Nucleus accumbens (tissue), 56 donors: ENCODE measurements at regions not wholly inside any gene's neighbourhood (a gene's known extent, or its start where the extent isn't known, plus 50 kb on each side); places are given as distances from the start of the nearest gene placed in this dataset.

Experiments
- DNase-seq, 56 donors: peaks; one replicate each; lab custom pipeline; 2025; lab: John Stamatoyannopoulos, UW

GRCh38 chr5:163619273-163619934, 114.0 kb downstream of the MAT2B start:
- DNase-seq: no peak

GRCh38 chr5:163619951-163620350, 114.5 kb downstream of the MAT2B start:
- no peak for DNase-seq

DNA sequence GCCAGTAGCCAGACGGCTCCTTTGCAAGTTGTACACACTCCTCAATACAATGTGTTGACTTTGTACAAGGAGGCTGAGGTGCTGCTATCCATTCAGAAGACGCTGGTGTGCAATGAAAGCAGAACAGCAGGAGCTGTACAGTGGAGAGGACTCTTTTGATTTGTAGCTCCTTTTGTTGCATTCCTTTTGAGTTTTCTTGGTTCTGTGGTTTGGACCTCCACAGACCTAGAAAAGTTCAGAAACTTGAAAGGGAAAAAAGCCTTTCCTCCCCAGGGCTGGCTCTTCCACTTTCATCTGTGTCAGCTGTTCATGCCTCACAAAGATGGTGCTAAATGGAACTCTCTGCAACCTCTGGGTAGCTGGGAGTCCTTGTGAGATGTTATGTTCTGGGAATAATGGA, 117.4 kb downstream of the MAT2B start:
- no peak for DNase-seq

- no peak for DNase-seq
These were observed 118.1 kb downstream of the MAT2B start for GRCh38 chr5:163623524-163623923.

DNA sequence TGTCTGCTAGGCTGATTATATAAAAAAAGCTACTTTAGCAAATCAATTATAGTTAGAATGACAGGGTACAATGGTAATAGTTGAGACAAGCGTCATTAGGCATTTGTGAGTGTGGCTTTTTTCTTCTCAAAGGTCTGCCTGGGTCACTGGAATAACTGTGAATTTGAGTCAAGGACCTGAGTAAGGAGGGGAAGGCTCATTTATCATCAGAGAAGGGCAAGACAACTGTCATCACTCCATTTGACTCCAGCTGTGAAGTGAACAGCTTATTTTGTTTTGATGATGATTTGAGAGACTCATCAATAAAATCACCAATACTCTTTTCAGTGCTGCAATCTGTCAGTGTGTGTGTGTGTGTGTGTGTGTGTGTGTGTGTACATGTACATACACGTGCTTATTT, 118.6 kb downstream of the MAT2B start:
- no peak for DNase-seq

- DNase-seq: no peak
These were observed 119.0 kb downstream of the MAT2B start for GRCh38 chr5:163624431-163624830.

GRCh38 chr5:163626904-163627434, 121.5 kb downstream of the MAT2B start:
- no peak for DNase-seq

DNA sequence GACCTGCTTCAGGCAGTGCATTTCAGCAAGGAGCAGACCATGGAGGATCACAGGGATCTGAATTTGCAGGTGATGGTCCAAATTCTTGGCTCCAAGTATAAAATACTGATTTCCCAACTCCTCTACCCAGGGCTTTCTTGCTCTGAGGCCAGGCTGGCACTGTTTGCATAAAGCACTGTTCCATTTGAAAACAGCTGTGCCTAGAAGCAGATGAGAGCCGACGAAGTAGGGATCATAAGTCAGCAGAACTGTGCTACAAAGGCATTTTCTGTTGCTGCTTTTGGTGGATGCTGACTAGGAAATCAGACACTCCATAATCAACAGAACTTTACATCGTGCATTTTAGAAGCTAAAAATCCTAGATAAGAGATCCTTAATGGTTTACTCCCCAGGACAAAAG, 126.4 kb downstream of the MAT2B start:
- no peak for DNase-seq

DNA sequence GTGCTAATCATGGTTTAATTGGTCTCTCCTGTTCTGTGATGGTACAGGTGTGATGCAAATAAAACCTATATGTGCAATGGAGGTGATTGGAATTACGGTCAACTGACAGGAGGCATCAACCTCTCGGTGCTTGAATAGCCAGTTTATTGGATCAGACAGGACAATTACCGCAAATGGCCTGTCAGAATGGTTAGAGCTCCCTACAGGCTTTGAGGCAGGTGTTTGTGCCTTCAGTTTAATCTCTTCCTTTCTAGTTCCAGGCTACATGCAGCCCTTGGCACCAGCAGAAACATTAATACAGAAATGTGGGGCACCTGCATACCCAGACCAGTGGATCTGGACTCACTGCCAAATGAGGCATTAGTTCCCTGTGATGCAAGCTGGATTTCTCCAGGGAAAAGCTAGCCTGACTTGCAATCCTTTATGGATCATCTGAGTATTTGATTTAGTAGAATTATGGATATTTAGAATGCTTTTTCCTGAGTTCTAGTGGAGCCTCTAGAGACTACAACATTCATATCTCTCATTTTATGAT, 128.6 kb downstream of the MAT2B start:
- no peak for DNase-seq

GRCh38 chr5:163635631-163636030, 130.2 kb downstream of the MAT2B start:
- DNase-seq: no peak

DNA sequence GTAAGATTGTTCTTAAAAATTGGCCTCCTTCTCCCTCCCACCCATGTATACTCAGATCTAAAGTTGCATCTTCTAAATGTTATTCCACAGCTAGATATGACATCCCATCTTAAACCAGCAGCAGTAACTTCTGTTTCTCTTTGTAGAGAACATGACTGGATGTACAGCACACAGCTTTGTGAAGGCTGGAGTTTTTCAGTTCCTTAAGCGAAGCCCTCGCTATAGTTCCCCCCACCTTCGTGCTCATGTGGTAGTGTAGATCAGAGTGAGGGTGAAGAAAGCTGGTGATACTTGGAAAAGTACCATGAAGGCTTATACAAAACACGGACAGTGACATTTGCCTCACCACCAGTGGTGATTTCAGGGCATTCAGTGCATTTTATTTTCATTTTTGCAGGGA, 137.5 kb downstream of the MAT2B start:
- DNase-seq: no peak

GRCh38 chr5:163645421-163646416, 140.3 kb downstream of the MAT2B start:
- DNase-seq: no peak

- no peak for DNase-seq
These were observed 144.1 kb downstream of the MAT2B start for GRCh38 chr5:163649514-163649913.

DNA sequence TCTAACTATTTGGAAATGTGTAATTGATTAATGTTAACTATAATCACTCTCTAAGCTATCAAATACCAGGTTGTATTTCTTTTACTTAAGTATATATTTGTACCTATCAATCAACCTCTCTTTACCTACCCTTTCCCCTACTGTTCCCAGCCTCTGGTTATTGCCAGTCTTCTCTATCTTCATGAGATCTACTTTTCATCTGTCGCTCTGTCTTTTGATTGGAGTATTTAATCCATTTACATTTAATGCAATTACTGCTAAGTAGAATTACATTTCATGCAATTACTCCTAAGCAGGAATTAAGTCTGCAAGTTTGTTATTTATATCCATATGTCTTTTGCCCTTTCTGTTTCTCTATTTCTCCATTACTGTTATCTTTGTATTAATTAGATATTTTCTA, 148.1 kb downstream of the MAT2B start:
- no peak for DNase-seq

DNA sequence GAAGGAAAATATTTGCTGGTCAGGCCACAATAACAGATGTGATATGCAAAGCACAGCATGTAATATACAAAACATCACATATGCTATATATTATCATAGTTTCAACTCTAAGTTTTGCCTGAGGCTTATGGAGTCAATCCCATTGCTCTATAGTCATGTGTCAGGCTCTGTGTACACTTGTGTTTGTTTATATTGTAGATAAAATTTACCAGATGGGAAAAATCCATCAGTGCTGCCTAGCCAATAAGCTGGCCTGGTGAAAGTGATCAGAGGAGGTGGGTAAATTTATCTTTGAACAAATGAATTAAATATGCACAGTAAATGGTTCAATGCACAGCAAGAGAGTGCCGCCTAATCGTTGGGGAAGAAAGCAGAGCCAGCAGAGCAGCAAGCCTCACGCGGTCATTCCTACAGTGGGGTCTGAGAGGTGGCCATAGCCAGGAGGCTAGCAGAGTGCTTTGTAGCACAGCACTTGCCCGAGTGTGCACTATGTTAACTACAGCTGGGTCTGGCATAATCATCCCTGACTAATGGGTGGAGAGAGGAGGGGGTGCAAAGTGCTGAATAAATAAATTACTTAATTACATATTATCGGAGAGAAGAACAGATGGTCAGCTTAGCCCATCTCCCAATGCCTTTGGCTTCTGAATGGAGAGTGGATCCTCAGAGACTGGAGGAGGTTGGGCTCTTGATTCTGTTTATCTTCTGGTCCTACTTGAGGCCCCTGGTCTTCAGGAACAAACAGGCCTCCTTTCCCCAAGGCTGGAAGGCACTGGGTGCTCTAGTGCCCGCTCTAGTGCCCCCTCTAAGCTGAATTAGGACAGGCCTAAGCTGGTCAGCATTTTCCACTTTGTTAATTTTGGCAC, 153.5 kb downstream of the MAT2B start:
- no peak for DNase-seq

DNA sequence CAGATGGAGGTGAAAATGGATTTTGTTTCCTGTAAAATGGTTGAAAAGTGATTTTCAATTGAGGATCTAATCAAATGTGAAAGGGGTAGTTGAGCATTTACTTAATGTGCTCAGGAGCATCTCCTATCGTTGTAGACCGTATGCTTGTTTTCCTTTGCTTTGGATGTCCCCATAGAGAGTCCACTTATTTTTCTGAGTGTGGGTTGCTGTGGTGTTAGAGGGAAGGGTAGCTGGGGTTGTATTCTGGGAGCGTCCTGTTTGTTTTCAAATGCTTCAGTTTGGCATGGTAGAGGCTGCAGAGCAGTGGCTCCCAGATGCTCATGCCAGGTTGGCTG, 154.1 kb downstream of the MAT2B start:
- no peak for DNase-seq

DNA sequence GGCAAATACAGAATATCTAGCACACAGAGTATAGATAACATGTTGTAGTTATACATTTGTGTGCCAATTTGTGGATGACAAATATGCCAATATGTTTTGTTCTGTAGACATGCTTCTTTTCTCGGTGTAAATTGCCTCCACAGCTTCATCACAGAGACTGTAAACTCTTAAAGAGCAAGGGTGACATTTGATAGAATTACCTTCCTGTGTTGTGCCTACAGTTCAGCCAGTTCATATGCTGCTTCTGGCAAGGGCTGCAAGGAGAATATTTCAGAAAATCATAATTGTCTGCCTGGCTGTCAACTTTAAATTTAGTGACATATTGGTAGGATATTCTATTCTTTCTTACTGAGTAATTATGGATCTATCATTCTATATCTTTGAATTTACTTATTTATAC, 155.1 kb downstream of the MAT2B start:
- DNase-seq: no peak

DNA sequence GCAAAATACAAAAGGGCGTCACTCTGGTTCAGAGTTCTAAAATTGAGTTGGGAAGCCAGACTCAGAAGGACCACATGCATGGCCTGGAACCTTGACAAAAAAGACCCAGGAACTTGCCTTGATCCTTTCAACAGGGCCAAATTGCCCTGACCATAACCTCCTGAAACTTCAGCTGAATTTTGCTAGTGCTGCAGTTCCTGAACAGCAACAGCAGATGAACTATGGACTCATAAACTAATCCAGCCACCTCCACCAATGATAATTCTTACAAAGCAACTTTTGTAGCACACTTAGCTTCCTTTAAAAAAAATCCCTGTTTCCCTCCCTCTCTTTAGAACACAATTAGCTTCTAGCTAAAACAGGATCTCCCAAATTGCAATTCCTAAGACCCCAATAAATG, 155.9 kb downstream of the MAT2B start:
- no peak for DNase-seq

- DNase-seq: no peak
These were observed 164.6 kb downstream of the MAT2B start for GRCh38 chr5:163670036-163670435.

GRCh38 chr5:163677092-163677491, 171.7 kb downstream of the MAT2B start:
- DNase-seq: no peak

GRCh38 chr5:163682234-163682633, 176.8 kb downstream of the MAT2B start:
- no peak for DNase-seq
